Neural cell (in vitro differentiated cells): ENCODE measurements at regions not wholly inside any gene's neighbourhood (a gene's known extent, or its start where the extent isn't known, plus 50 kb on each side); places are given as distances from the start of the nearest gene placed in this dataset.

Source experiments
- H2AFZ ChIP-seq: fragments of 200-600, 300-800 bp; sonication (generic), shearing (Covaris generic); 2 replicates; pipeline ENCODE4 v1.6.0; 2014; ENCODE audit warnings: low read depth, mild to moderate bottlenecking, antibody characterized with exemption, low read length, moderate library complexity
- H3F3A ChIP-seq: fragments of 200-600 bp; shearing (Covaris generic); 2 replicates; pipeline ENCODE4 v1.6.1; 2016; ENCODE audit warnings: mild to moderate bottlenecking, moderate library complexity, mixed read lengths, antibody characterized with exemption, low read length; ENCODE audit not compliant: insufficient read depth, poor library complexity, severe bottlenecking
- H3K27ac ChIP-seq: fragments of 200-600, 300-800 bp; sonication (generic), shearing (Covaris generic); 2 replicates; pipeline ENCODE4 v1.5.1; 2014; ENCODE audit warnings: mild to moderate bottlenecking, low read length, moderate library complexity
- H3K27me3 ChIP-seq: fragments of 300-800, 200-600 bp; sonication (generic), shearing (Covaris generic); 2 replicates; pipeline ENCODE4 v1.6.0; 2014; ENCODE audit warnings: mild to moderate bottlenecking, low read depth, low read length, moderate library complexity; ENCODE audit not compliant: insufficient read depth
- H3K36me3 ChIP-seq: fragments of 300-800, 200-600 bp; sonication (generic), shearing (Covaris generic); 2 replicates; pipeline ENCODE4 v1.5.1; 2014; ENCODE audit warnings: mild to moderate bottlenecking, antibody characterized with exemption, low read length, moderate library complexity; ENCODE audit not compliant: insufficient read depth
- H3K4me2 ChIP-seq: fragments of 300-800, 200-600 bp; sonication (generic), shearing (Covaris generic); 2 replicates; pipeline ENCODE4 v1.6.0; 2014; ENCODE audit warnings: mild to moderate bottlenecking, low read length
- H3K4me3 ChIP-seq: fragments of 300-800, 200-600 bp; sonication (generic), shearing (Covaris generic); 2 replicates; pipeline ENCODE4 v1.5.1; 2014; ENCODE audit warnings: mild to moderate bottlenecking, low read length, moderate library complexity
- H3K79me2 ChIP-seq: fragments of 200-600 bp; shearing (Covaris generic); replicated peaks from 2 replicates; pipeline ENCODE4 v1.6.0; 2014; ENCODE audit warnings: mild to moderate bottlenecking, low read length, moderate library complexity; ENCODE audit not compliant: insufficient read depth
- H3K9ac ChIP-seq: fragments of 300-800, 200-600 bp; sonication (generic), shearing (Covaris generic); 2 replicates; pipeline ENCODE4 v1.6.1; 2016; ENCODE audit warnings: mild to moderate bottlenecking, low read length, mixed read lengths
- H3K9me2 ChIP-seq: fragments of 200-600 bp; shearing (Covaris generic); 2 replicates; pipeline ENCODE4 v1.6.1; 2016; ENCODE audit warnings: mild to moderate bottlenecking, low read length, mixed read lengths; ENCODE audit not compliant: insufficient read depth
- H3K9me3 ChIP-seq: fragments of 200-600, 300-800 bp; sonication (generic), shearing (Covaris generic); 2 replicates; pipeline ENCODE4 v1.6.1; 2016; ENCODE audit warnings: mild to moderate bottlenecking, mixed run types, low read length, moderate library complexity, mixed read lengths
- H4K20me1 ChIP-seq: fragments of 200-600 bp; shearing (Covaris generic); 2 replicates; pipeline ENCODE4 v1.6.1; 2016; ENCODE audit warnings: mild to moderate bottlenecking, mixed run types; ENCODE audit not compliant: insufficient read depth
- CTCF ChIP-seq: fragments of 450-650 bp; IDR thresholded peaks from 2 replicates; pipeline ENCODE4 v1.5.1; 2014; ENCODE audit warnings: antibody characterized with exemption, mild to moderate bottlenecking, moderate library complexity; ENCODE audit not compliant: poor library complexity, severe bottlenecking
- EP300 ChIP-seq: fragments of 450-650 bp; conservative IDR thresholded peaks from 2 replicates; pipeline ENCODE4 v1.6.1; 2014; ENCODE audit warnings: antibody characterized with exemption, mild to moderate bottlenecking, moderate library complexity; ENCODE audit not compliant: poor library complexity, severe bottlenecking
- EZH2 ChIP-seq: fragments of 200-600, 300-800 bp; shearing (Covaris generic), sonication (generic); IDR thresholded peaks from 2 replicates; pipeline ENCODE4 v1.6.1; 2014; ENCODE audit warnings: antibody characterized with exemption, low read length, borderline replicate concordance, mild to moderate bottlenecking; ENCODE audit not compliant: insufficient read depth, poor library complexity, severe bottlenecking
- MXI1 ChIP-seq: fragments of 450-650 bp; conservative IDR thresholded peaks from 2 replicates; pipeline ENCODE4 v1.6.1; 2014; ENCODE audit warnings: antibody characterized with exemption, mild to moderate bottlenecking; ENCODE audit not compliant: poor library complexity, severe bottlenecking
- POLR2AphosphoS5 ChIP-seq: IDR thresholded peaks from 2 replicates; pipeline ENCODE4 v1.6.1; 2012
- RAD21 ChIP-seq: fragments of 450-650 bp; conservative IDR thresholded peaks from 2 replicates; pipeline ENCODE4 v1.6.1; 2014; ENCODE audit warnings: antibody characterized with exemption, mild to moderate bottlenecking, moderate library complexity
- REST ChIP-seq: IDR thresholded peaks from 2 replicates; pipeline ENCODE4 v1.6.1; 2012; ENCODE audit warnings: borderline replicate concordance
- SMC3 ChIP-seq: fragments of 450-650 bp; conservative IDR thresholded peaks from 2 replicates; pipeline ENCODE4 v1.6.1; 2014; ENCODE audit warnings: antibody characterized with exemption, mild to moderate bottlenecking, moderate library complexity; ENCODE audit not compliant: poor library complexity
- TAF1 ChIP-seq: IDR thresholded peaks from 2 replicates; pipeline ENCODE4 v1.6.1; 2012; ENCODE audit warnings: low read depth

DNA sequence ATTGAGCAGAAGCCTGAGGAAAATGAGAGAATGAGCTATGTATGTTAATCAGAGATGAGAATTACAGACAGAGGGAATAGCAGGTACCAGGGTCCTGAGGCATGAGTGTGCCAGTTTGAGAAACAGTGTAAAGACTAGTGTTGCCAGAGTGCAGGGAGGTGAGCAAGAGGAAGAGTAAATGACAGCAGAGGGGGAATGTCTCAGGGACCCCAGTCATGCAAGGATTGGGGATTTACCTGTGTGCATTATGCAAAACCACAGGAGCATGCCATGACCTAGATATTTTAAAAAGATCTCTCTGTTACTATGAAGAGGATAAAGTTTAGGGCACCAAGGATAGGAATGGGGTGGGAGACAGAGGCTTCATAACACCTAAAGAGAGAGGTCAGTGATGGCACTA is 72.1 kb downstream of the TTC32 start:
- no peaks in the 10 kb centered on the region for H3K36me3 ChIP-seq
- H4K20me1 ChIP-seq = no peaks in the 10 kb centered on the region
- H3K27me3 ChIP-seq = no peaks in the 10 kb centered on the region
- H3K9ac ChIP-seq = no peak overlapping the region
- no peak overlapping the region for H2AFZ ChIP-seq
- H3K9me2 ChIP-seq = no peaks in the 10 kb centered on the region
- H3K9me3 ChIP-seq = peaks cover 4% of the 10 kb centered on the region
- no peaks in the 10 kb centered on the region for H3F3A ChIP-seq
- no peaks in the 10 kb centered on the region for H3K79me2 ChIP-seq
- H3K4me2 ChIP-seq = no peak overlapping the region
- no peak overlapping the region for H3K27ac ChIP-seq
- H3K4me3 ChIP-seq = no peak overlapping the region
- TF ChIP-seq POLR2AphosphoS5 (no peak), SMC3 (no peak), CTCF (no peak), EZH2 (no peak)

DNA sequence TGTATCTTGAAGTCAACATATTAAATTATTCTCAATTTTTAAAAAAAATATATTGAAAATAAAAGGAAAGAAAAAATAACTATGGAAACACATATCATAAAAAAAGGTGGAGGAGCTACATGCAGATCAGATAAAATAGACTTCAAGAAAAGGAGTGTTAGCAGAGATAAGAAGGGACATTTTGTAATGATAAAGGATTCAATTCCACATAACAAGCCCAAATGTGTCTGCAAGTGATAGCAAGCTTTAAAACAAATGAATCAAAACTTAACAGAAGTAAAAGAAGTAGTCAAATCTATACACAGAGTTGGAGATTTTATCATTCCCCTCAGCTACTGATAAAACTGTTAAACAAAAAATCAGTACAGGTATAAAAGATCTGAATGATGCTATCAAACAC is 74.9 kb downstream of the TTC32 start:
- Histone ChIP-seq H3K4me2 (no peak overlapping the region), H3K27ac (no peak overlapping the region), H3K9me2 (no peaks in the 10 kb centered on the region), H3K79me2 (no peaks in the 10 kb centered on the region), H3F3A (no peaks in the 10 kb centered on the region), H3K36me3 (no peaks in the 10 kb centered on the region), H2AFZ (no peak overlapping the region), H4K20me1 (no peaks in the 10 kb centered on the region), H3K27me3 (no peaks in the 10 kb centered on the region), H3K9me3 (peaks cover 4% of the 10 kb centered on the region), H3K9ac (no peak overlapping the region), H3K4me3 (no peak overlapping the region)
- TF ChIP-seq EP300 (no peak), POLR2AphosphoS5 (no peak), SMC3 (no peak), MXI1 (no peak), CTCF (no peak), TAF1 (no peak)

DNA sequence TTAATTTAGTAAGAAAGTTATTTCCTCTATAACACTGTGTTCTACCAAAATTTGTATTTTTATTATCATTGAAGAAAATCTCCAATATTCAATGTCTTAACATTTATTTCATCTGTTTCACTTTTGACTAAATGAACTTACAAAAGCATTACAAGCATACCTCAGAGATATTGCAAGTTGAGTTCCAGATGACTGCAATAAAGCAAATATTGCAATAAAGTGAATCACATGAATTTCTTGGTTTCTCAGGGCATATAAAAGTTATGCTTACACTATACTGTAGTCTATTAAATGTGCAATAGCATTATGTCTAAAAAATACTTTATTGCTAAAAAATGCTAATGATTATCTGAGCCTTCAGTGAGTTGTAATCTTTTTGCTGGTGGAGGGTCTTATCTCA is 78.3 kb downstream of the TTC32 start:
- Histone ChIP-seq H4K20me1 (no peaks in the 10 kb centered on the region), H3K79me2 (no peaks in the 10 kb centered on the region), H3F3A (no peaks in the 10 kb centered on the region), H3K4me2 (no peak overlapping the region), H2AFZ (no peak overlapping the region), H3K27me3 (no peaks in the 10 kb centered on the region), H3K9me3 (peaks cover 4% of the 10 kb centered on the region), H3K27ac (no peak overlapping the region), H3K4me3 (no peak overlapping the region), H3K9ac (no peak overlapping the region), H3K36me3 (no peaks in the 10 kb centered on the region), H3K9me2 (no peaks in the 10 kb centered on the region)
- TF ChIP-seq SMC3 (no peak), RAD21 (no peak), REST (no peak), EP300 (no peak), MXI1 (no peak), POLR2AphosphoS5 (no peak), TAF1 (no peak), EZH2 (no peak), CTCF (no peak)
